ENCODE measurements at regions not wholly inside any gene's neighbourhood (a gene's known extent, or its start where the extent isn't known, plus 50 kb on each side); places are given as distances from the start of the nearest gene placed in this dataset.
A peak's percentile ranks its signal among the peaks of the same experiment; 100 is the strongest.

DNA sequence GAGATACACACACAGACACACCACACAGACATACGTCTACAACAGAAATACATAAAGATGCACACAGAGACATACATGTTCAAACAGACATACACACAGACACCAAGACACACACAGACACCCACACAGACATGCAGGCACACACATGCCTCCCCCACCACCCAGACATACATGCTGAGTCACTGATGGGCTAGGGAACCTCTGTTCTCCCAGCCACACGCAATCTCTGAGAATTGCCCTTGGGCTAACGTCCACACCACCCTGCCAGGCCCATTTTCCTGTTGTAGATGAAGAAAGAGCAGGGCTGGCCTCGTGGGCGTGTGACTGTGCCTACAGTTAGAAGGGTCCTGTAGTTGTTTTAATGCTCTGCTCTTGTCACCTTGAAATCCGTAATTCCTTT lies 261.9 kb downstream of the KCNRG start:
- H3K9me3 ChIP-seq: no peaks in the 10 kb centered on the region
- TF ChIP-seq, protein P1, sequence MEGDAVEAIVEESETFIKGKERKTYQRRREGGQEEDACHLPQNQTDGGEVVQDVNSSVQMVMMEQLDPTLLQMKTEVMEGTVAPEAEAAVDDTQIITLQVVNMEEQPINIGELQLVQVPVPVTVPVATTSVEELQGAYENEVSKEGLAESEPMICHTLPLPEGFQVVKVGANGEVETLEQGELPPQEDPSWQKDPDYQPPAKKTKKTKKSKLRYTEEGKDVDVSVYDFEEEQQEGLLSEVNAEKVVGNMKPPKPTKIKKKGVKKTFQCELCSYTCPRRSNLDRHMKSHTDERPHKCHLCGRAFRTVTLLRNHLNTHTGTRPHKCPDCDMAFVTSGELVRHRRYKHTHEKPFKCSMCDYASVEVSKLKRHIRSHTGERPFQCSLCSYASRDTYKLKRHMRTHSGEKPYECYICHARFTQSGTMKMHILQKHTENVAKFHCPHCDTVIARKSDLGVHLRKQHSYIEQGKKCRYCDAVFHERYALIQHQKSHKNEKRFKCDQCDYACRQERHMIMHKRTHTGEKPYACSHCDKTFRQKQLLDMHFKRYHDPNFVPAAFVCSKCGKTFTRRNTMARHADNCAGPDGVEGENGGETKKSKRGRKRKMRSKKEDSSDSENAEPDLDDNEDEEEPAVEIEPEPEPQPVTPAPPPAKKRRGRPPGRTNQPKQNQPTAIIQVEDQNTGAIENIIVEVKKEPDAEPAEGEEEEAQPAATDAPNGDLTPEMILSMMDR (IDR thresholded peaks at IDR 0.05; ENCODE audit: low read depth, low read length): no peak
- no peaks in the 10 kb centered on the region for H3K4me1 ChIP-seq

DNA sequence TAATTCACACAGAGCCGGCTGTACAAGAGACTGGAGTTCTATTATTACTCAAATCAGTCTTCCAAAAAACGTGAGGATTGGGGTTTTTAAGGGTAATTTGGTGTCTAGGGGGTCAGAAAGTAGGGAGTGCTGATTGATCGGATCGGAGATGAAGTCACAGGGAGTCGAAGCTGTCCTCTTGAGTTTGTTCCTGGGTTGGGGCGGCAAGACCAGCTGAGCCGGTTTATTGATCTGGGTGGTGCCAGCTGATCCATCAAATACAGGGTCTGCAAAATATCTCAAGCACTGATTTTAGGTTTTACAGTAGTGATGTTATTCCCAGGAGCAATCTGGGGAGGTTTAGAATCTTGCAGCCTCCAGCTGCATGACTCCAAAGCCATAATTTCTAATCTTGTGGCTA lies 262.7 kb downstream of the KCNRG start:
- TF ChIP-seq, protein P1 (IDR thresholded peaks at IDR 0.05; ENCODE audit: low read depth, low read length): no peak
- H3K27me3 ChIP-seq: no peaks in the 10 kb centered on the region

More for the DNA sequence above, 261.9 kb downstream of the KCNRG start:
- no peak overlapping the region for H3K4me3 ChIP-seq (ENCODE audit: low read depth, low read length)
- no peaks in the 10 kb centered on the region for H3K36me3 ChIP-seq
- H3K27me3 ChIP-seq: no peaks in the 10 kb centered on the region
- peak; percentile 11 for DNase-seq

DNA sequence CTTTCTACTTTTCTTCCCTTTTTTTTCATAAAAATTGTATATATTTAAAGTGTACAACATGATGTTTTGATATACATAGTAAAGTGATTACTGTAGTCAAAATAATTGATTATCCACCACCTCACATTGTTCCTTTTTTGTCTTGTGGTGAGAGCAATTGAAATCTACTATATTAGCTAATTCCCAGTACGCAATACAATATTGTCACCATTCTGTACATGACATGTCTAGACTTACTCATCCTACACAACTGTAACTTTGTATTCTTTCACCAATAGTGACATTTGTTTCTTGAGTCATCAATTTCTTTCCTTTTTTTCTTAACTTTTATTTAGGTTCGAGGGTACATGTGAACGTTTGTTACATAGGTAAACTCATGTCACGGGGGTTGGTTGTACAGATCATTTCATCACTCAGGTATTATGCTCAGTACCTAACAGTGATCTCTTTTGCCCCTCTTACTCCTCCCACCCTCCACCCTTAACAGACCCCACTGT lies 265.2 kb downstream of the KCNRG start:
- no peaks in the 10 kb centered on the region for H3K36me3 ChIP-seq
- H3K27me3 ChIP-seq: no peaks in the 10 kb centered on the region
- TF ChIP-seq, protein P1 (IDR thresholded peaks at IDR 0.05; ENCODE audit: low read depth, low read length): no peak
- DNase-seq: no peak
- H3K4me1 ChIP-seq: no peaks in the 10 kb centered on the region
- no peaks in the 10 kb centered on the region for H3K9me3 ChIP-seq
- H3K4me3 ChIP-seq (ENCODE audit: low read depth, low read length): no peak overlapping the region

More for the DNA sequence above, 262.7 kb downstream of the KCNRG start:
- no peaks in the 10 kb centered on the region for H3K9me3 ChIP-seq
- no peaks in the 10 kb centered on the region for H3K36me3 ChIP-seq
- no peak overlapping the region for H3K4me3 ChIP-seq (ENCODE audit: low read depth, low read length)
- no peak for DNase-seq
- H3K4me1 ChIP-seq: no peaks in the 10 kb centered on the region

DNA sequence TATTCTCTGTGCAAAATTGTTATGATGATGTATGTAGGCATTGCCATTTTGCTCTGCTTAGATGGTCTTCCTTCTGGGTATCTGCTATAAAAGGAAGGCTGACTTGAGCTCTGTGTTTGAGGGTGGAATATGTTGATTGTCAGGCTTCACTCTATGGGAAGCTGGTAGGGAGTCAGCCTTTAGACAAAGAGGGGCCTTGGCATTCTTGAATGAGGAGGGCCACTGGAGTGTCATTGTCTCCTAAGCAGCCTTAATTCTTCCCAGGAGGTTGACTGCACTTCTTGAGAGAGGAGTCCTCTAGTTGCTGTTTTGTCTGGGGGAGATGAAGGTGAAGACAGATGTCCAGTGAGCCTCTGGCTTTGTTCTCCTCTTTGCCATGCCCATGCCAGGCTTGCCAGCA lies 266.8 kb downstream of the KCNRG start:
- no peak for DNase-seq
- H3K36me3 ChIP-seq: no peaks in the 10 kb centered on the region
- no peaks in the 10 kb centered on the region for H3K9me3 ChIP-seq
- no peak overlapping the region for H3K4me3 ChIP-seq (ENCODE audit: low read depth, low read length)
- TF ChIP-seq, protein P1 (IDR thresholded peaks at IDR 0.05; ENCODE audit: low read depth, low read length): no peak
- H3K4me1 ChIP-seq: no peaks in the 10 kb centered on the region
- no peaks in the 10 kb centered on the region for H3K27me3 ChIP-seq

DNA sequence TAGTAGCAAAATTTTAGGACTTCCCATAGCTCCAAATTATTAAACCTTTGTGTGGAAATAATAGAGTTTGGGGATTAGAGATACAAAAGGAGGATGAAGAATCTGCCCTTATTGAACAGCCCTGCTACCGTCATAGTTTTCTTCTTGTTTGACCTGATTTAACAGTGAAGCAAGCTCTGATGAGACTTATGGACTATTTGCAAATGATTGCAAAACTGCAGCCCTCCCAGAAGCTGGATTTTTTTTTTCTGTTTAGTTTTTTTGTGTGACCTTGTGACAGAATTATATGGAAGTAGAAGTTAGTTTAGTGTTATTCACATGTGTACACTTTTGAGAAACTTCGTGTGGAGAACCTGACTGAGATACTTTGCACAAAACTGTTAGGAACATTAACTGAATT lies 267.8 kb downstream of the KCNRG start:
- no peak overlapping the region for H3K4me3 ChIP-seq (ENCODE audit: low read depth, low read length)
- H3K27me3 ChIP-seq: no peaks in the 10 kb centered on the region
- H3K36me3 ChIP-seq: no peaks in the 10 kb centered on the region
- TF ChIP-seq, protein P1 (IDR thresholded peaks at IDR 0.05; ENCODE audit: low read depth, low read length): no peak
- no peak for DNase-seq
- H3K9me3 ChIP-seq: no peaks in the 10 kb centered on the region
- H3K4me1 ChIP-seq: no peaks in the 10 kb centered on the region

DNA sequence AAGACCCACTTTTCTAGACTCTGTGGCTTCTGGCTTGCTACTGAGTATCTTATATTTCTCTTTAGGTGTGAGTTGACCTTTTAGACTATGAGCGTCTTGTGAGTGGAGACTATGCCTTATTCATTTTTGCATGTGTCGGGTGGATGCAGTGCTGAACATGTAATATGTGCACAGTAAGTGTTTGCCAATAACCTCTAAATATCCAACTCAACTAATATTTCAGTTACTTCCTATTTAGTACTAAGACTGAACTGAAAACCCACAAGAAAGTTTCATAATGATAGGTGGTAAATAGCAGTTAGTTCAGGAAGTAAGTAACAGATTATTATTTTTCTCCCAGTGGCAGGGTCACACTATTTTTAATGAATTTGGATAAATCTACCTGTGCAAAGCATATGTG lies 269.3 kb downstream of the KCNRG start:
- Histone ChIP-seq H3K4me1 (no peaks in the 10 kb centered on the region), H3K4me3 (ENCODE audit: low read depth, low read length) (no peak overlapping the region), H3K36me3 (no peaks in the 10 kb centered on the region), H3K9me3 (no peaks in the 10 kb centered on the region), H3K27me3 (no peaks in the 10 kb centered on the region)
- DNase-seq: no peak
- TF ChIP-seq, protein P1 (IDR thresholded peaks at IDR 0.05; ENCODE audit: low read depth, low read length): no peak
